Left lung (tissue), 4 donors: ENCODE measurements at regions not wholly inside any gene's neighbourhood (a gene's known extent, or its start where the extent isn't known, plus 50 kb on each side); places are given as distances from the start of the nearest gene placed in this dataset.

Source experiments
- ATAC-seq: fragments of 200-7000 bp; cut with Tn5 transposase; one replicate; pipeline ENCODE4 v1.9.1; 2020; ENCODE audit warnings: moderate library complexity
- DNase-seq, 4 donors: peaks; one replicate each; pipeline ENCODE4 v3.0.0-alpha.2; 2013 to 2020
- H3K27ac ChIP-seq, 2 donors: fragments of 200-600 bp; sonication (generic) in 1 of 2; one replicate each; pipeline versions ENCODE4 v1.5.0 to v1.8.0; 2020 to 2021
- H3K27me3 ChIP-seq, 2 donors: fragments of 200-600 bp; sonication (generic) in 1 of 2; one replicate each; pipeline versions ENCODE4 v1.5.0 to v1.8.0; 2020 to 2021
- H3K36me3 ChIP-seq, 2 donors: fragments of 200-600 bp; sonication (generic) in 1 of 2; one replicate each; pipeline versions ENCODE4 v1.5.0 to v1.8.0; 2020 to 2021
- H3K4me1 ChIP-seq, 2 donors: fragments of 200-600 bp; one replicate each; pipeline ENCODE4 v1.8.0; 2021
- H3K4me3 ChIP-seq, 2 donors: fragments of 200-600 bp; sonication (generic) in 1 of 2; one replicate each; pipeline versions ENCODE4 v1.5.0 to v1.8.0; 2020 to 2021; ENCODE audit warnings: mild to moderate bottlenecking in 1 of 2
- H3K9me3 ChIP-seq, 2 donors: fragments of 200-600 bp; sonication (generic) in 1 of 2; one replicate each; pipeline versions ENCODE4 v1.5.0 to v1.8.0; 2020 to 2021
- CTCF ChIP-seq, 2 donors: fragments of 200-600 bp; sonication (generic) in 1 of 2; IDR thresholded peaks; one replicate each; pipeline versions ENCODE4 v1.5.0 to v1.8.0; 2021; ENCODE audit warnings: antibody characterized with exemption in 2 of 2
- intact Hi-C, 2 donors: fragments of 100-400 bp; cut with DNase I; formaldehyde crosslinking; loops; one replicate each; pipeline versions ENCODE4 v1.11.2 to v1.14.2; 2022
- donor health status: DM: no; HTN: yes; CAD: no.
- donor health status: DM: no; HTN: no; CAD: no.

- peak; percentile 11 for ATAC-seq
- H3K27ac ChIP-seq = no peak overlapping the region
- intact Hi-C loops = loop anchor here in 1 of 2 donors (10.0 kb wide), 1 partner anchor 525 kb away; no protein-coding TSS in a partner anchor
Observed at GRCh38 chr2:18379870-18380269, 180.6 kb downstream of the RDH14 start.

GRCh38 chr2:18378020-18378653 lies 182.3 kb downstream of the RDH14 start:
- no peak overlapping the region for H3K27ac ChIP-seq

More at GRCh38 chr2:18379870-18380269, 180.6 kb downstream of the RDH14 start:
- Histone ChIP-seq H3K4me3 (no peak overlapping the region), H3K27me3 (no peaks in the 10 kb centered on the region), H3K36me3 (no peaks in the 10 kb centered on the region), H3K9me3 (no peaks in the 10 kb centered on the region), H3K4me1 (no peaks in the 10 kb centered on the region)
- no peak for DNase-seq
- no peak for TF ChIP-seq CTCF (IDR thresholded peaks at IDR 0.05)

GRCh38 chr2:18376936-18377335 lies 183.5 kb downstream of the RDH14 start:
- Histone ChIP-seq H3K36me3 (no peaks in the 10 kb centered on the region), H3K4me3 (no peak overlapping the region), H3K27ac (no peak overlapping the region), H3K4me1 (no peaks in the 10 kb centered on the region), H3K27me3 (no peaks in the 10 kb centered on the region), H3K9me3 (no peaks in the 10 kb centered on the region)
- ATAC-seq (no peak), DNase-seq (no peak)
- no peak for TF ChIP-seq CTCF (IDR thresholded peaks at IDR 0.05)
- intact Hi-C loops = loop anchor here in 1 of 2 donors (10.0 kb wide), 1 partner anchor 522 kb away; no protein-coding TSS in a partner anchor

More at GRCh38 chr2:18378020-18378653, 182.3 kb downstream of the RDH14 start:
- ATAC-seq (peak; percentile 87), DNase-seq (peak in 2 of 4 donors; percentile 48 to 69)
- no peaks in the 10 kb centered on the region for H3K36me3 ChIP-seq
- no peaks in the 10 kb centered on the region for H3K9me3 ChIP-seq
- intact Hi-C loops = loop anchor here in 1 of 2 donors (10.0 kb wide), 1 partner anchor 523 kb away; no protein-coding TSS in a partner anchor
- TF ChIP-seq CTCF (IDR thresholded peaks at IDR 0.05) = peak; percentile 70 to 78
- H3K4me3 ChIP-seq = no peak overlapping the region
- no peaks in the 10 kb centered on the region for H3K27me3 ChIP-seq
- H3K4me1 ChIP-seq = no peaks in the 10 kb centered on the region

- TF ChIP-seq CTCF (IDR thresholded peaks at IDR 0.05) = no peak
- intact Hi-C loops = loop anchor here in 1 of 2 donors (10.0 kb wide), 1 partner anchor 519 kb away; no protein-coding TSS in a partner anchor
- Histone ChIP-seq H3K27ac (no peak overlapping the region), H3K4me1 (no peaks in the 10 kb centered on the region), H3K36me3 (no peaks in the 10 kb centered on the region), H3K27me3 (no peaks in the 10 kb centered on the region), H3K9me3 (no peaks in the 10 kb centered on the region), H3K4me3 (no peak overlapping the region)
- ATAC-seq (no peak), DNase-seq (no peak)
Observed at GRCh38 chr2:18373664-18374063, 186.8 kb downstream of the RDH14 start.

GRCh38 chr2:18373081-18373480 lies 187.4 kb downstream of the RDH14 start:
- TF ChIP-seq CTCF (IDR thresholded peaks at IDR 0.05) = no peak
- ATAC-seq (no peak), DNase-seq (no peak)
- Histone ChIP-seq H3K4me1 (no peaks in the 10 kb centered on the region), H3K27ac (no peak overlapping the region), H3K9me3 (no peaks in the 10 kb centered on the region), H3K27me3 (no peaks in the 10 kb centered on the region), H3K36me3 (no peaks in the 10 kb centered on the region), H3K4me3 (no peak overlapping the region)
- intact Hi-C loops = loop anchor here in 1 of 2 donors (10.0 kb wide), 1 partner anchor 518 kb away; no protein-coding TSS in a partner anchor
